Brain microvascular endothelial cell (primary cell): ENCODE measurements at regions not wholly inside any gene's neighbourhood (a gene's known extent, or its start where the extent isn't known, plus 50 kb on each side); places are given as distances from the start of the nearest gene placed in this dataset.

Source experiments
- DNase-seq: peaks from one replicate; pipeline ENCODE4 v3.0.0-alpha.2; 2020
- H3K27ac ChIP-seq: fragments of 250-450 bp; sonication (Bioruptor Pico); 2 replicates; pipeline ENCODE4 v1.5.1; 2020; ENCODE audit warnings: mild to moderate bottlenecking, moderate library complexity
- H3K27me3 ChIP-seq: fragments of 250-450 bp; sonication (Bioruptor Pico); replicated peaks from 2 replicates; pipeline ENCODE4 v1.5.1; 2020; ENCODE audit warnings: mild to moderate bottlenecking
- H3K36me3 ChIP-seq: fragments of 250-450 bp; sonication (Bioruptor Pico); replicated peaks from 2 replicates; pipeline ENCODE4 v1.5.1; 2020; ENCODE audit warnings: mild to moderate bottlenecking
- H3K4me3 ChIP-seq: 2 replicates; pipeline ENCODE4 v1.5.1; 2011; ENCODE audit warnings: low read depth, mild to moderate bottlenecking, control low read depth, low read length, moderate library complexity
- in situ Hi-C: cut with HindIII; loops from 2 replicates; pipeline ENCODE4 v1.10.0; 2017; ENCODE audit warnings: low sequenced_read_pairs, low pct_ligation_motif_present
- TF ChIP-seq, protein P1 (sequence below): IDR thresholded peaks from 2 replicates; pipeline ENCODE4 v1.5.1; 2011; ENCODE audit warnings: low read depth, mild to moderate bottlenecking, moderate library complexity, low read length, control low read depth, inconsistent platforms; ENCODE audit errors: missing control alignments

DNA sequence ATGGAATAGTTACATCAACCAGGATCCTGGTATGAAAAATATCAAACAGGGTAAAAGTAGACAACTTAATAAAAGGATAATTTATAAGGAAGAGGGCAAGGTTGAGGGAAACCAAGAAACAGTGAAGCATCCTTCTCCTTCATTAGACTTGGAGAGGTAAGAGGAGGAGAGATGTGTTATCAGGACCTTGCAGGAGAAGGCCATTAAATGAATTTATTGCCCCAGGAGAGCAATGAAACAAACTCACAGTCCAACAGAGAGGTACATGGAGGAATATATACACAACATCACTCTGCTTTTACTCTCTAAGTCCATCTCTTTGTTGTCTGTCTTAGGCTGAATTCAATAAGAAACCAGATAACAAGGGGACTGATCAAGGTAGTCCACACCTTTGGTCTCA is 966.2 kb downstream of the SORCS1 start:
- no peak overlapping the region for H3K27ac ChIP-seq
- H3K4me3 ChIP-seq: no peak overlapping the region
- no peak for DNase-seq
- H3K36me3 ChIP-seq: no peaks in the 10 kb centered on the region
- TF ChIP-seq, protein P1, sequence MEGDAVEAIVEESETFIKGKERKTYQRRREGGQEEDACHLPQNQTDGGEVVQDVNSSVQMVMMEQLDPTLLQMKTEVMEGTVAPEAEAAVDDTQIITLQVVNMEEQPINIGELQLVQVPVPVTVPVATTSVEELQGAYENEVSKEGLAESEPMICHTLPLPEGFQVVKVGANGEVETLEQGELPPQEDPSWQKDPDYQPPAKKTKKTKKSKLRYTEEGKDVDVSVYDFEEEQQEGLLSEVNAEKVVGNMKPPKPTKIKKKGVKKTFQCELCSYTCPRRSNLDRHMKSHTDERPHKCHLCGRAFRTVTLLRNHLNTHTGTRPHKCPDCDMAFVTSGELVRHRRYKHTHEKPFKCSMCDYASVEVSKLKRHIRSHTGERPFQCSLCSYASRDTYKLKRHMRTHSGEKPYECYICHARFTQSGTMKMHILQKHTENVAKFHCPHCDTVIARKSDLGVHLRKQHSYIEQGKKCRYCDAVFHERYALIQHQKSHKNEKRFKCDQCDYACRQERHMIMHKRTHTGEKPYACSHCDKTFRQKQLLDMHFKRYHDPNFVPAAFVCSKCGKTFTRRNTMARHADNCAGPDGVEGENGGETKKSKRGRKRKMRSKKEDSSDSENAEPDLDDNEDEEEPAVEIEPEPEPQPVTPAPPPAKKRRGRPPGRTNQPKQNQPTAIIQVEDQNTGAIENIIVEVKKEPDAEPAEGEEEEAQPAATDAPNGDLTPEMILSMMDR: no peak
- H3K27me3 ChIP-seq: no peaks in the 10 kb centered on the region
- in situ Hi-C loops: no loop called here

DNA sequence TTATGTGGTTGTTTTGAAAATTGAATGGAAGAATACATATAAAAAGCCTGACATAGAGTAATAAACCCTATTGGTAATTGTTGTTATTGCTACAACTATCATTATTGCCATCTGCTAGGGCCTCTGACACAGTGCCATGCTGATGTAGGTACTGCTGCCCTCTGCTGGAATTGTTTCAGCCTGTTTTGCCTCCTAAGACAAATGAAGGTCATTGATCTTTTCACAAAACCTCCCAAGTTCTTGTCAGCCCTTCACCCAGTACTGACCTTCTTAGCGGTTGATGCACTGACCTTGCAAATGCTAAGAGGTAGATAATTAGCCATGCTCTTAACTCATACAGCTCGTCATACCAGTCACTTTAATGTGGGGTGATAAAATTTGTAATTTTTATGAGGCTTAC is 975.2 kb downstream of the SORCS1 start:
- Histone ChIP-seq H3K27ac (no peak overlapping the region), H3K36me3 (no peaks in the 10 kb centered on the region), H3K4me3 (no peak overlapping the region), H3K27me3 (no peaks in the 10 kb centered on the region)
- in situ Hi-C loops: no loop called here
- DNase-seq: no peak
- TF ChIP-seq, protein P1: peak; percentile 53

DNA sequence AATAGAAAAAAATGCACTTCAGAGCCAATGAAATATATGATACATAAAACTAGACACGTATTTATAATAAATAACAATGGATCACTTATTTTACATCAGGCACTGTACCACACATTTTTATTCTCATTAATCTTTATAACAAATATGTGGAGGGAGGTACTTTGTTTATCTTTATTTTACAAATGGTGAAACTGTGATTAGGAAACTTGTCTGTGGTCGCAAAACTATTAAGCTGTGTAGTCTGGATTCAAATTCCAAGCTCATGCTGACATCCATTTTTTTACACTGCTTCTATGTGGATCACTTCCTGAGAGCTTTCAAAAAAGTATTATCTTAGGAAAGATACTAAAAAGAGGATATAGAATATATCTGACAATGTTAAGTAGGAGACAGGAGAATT is 978.6 kb downstream of the SORCS1 start:
- Histone ChIP-seq H3K27me3 (no peaks in the 10 kb centered on the region), H3K27ac (no peak overlapping the region), H3K4me3 (no peak overlapping the region), H3K36me3 (no peaks in the 10 kb centered on the region)
- TF ChIP-seq, protein P1: no peak
- DNase-seq: no peak
- in situ Hi-C loops: no loop called here

DNA sequence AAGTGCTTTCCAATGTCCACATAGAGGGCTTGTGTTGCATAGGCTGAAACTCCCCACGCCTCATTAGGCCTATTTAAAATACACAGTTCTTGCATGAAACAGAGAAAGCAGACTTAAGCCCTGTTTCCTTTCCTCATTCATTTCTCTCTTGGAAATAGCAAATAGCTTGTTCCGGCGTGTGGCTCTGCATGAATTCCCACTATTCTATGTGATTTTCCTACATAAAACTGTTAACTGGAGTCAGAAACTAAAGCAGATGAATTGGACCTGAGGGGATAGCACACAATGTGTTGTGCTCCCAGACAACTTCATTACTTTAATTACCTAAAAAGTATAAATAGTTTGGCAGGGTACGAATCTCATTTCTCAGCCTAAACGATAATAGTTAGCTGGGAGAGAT is 981.5 kb downstream of the SORCS1 start:
- no peaks in the 10 kb centered on the region for H3K27me3 ChIP-seq
- DNase-seq: no peak
- H3K27ac ChIP-seq: no peak overlapping the region
- no peak overlapping the region for H3K4me3 ChIP-seq
- TF ChIP-seq, protein P1: no peak
- H3K36me3 ChIP-seq: no peaks in the 10 kb centered on the region
- in situ Hi-C loops: no loop called here

DNA sequence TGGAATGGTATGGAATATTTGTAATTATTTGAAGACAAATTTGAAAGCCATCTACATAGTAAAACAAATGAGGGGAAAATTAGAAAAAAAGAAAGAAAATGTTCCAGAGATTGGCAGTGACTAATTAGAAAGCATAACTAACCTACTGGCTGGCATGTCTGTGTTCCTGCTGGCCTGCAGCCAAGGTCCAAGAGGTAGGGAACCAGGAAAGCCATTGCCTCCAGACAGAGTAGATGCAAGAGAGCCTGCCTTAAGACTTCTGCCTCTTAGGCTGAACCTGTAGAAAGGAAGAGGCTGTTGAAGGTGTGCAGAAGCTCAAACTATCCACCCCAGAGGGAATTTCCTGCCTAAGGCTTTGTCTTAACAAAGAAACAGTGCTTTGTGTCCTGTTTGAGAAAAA is 982.0 kb downstream of the SORCS1 start:
- no peak overlapping the region for H3K27ac ChIP-seq
- H3K4me3 ChIP-seq: no peak overlapping the region
- TF ChIP-seq, protein P1: no peak
- no peak for DNase-seq
- in situ Hi-C loops: no loop called here
- no peaks in the 10 kb centered on the region for H3K27me3 ChIP-seq
- no peaks in the 10 kb centered on the region for H3K36me3 ChIP-seq

DNA sequence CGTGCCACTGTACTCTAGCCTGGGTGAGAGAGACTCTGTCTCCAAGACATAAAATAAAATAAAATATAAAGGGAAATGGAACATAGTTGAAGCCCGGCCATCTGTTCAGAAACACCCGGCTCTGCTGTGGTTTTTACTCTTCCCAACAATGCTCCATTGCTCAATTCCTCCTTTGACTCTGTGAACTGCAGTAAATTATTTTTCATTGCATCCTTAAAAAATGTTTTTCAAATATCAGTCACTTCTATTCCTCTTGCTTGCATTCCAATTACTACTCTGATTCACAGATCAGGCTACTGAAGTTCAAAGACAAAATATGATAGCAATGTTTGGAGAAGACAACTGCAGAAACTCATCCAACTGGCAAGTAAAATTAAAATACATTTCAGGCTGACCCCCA is 983.0 kb downstream of the SORCS1 start:
- TF ChIP-seq, protein P1: no peak
- H3K4me3 ChIP-seq: no peak overlapping the region
- no peak for DNase-seq
- in situ Hi-C loops: no loop called here
- H3K27ac ChIP-seq: no peak overlapping the region
- no peaks in the 10 kb centered on the region for H3K27me3 ChIP-seq
- H3K36me3 ChIP-seq: no peaks in the 10 kb centered on the region
